NT2/D1 (cell line): ENCODE measurements at regions not wholly inside any gene's neighbourhood (a gene's known extent, or its start where the extent isn't known, plus 50 kb on each side); places are given as distances from the start of the nearest gene placed in this dataset.
A peak's percentile ranks its signal among the peaks of the same experiment; 100 is the strongest.

Source experiments
- DNase-seq: peaks from one replicate; pipeline ENCODE4 v3.0.0-alpha.2; 2011; ENCODE audit warnings: low read depth, low spot score
- H3K27me3 ChIP-seq: 2 replicates; pipeline ENCODE4 v1.6.0; 2011; ENCODE audit warnings: mild to moderate bottlenecking; ENCODE audit not compliant: insufficient read length, insufficient read depth
- H3K36me3 ChIP-seq: 2 replicates; pipeline ENCODE4 v1.6.1; 2011; ENCODE audit warnings: mild to moderate bottlenecking, low read length, mixed read lengths; ENCODE audit not compliant: insufficient read depth, insufficient read length
- H3K4me1 ChIP-seq: 2 replicates; pipeline ENCODE4 v1.5.1; 2011; ENCODE audit not compliant: insufficient read depth, insufficient read length
- H3K4me3 ChIP-seq: 2 replicates; pipeline ENCODE4 v1.5.1; 2011; ENCODE audit warnings: low read depth; ENCODE audit not compliant: insufficient read length
- H3K9ac ChIP-seq: 2 replicates; pipeline ENCODE4 v1.6.0; 2011; ENCODE audit warnings: low read depth; ENCODE audit not compliant: insufficient read length
- H3K9me3 ChIP-seq: 2 replicates; pipeline ENCODE4 v1.5.1; 2011; ENCODE audit warnings: mild to moderate bottlenecking, low read length; ENCODE audit not compliant: insufficient read depth
- SUZ12 ChIP-seq: IDR thresholded peaks from 2 replicates; pipeline ENCODE4 v1.6.1; 2011; ENCODE audit not compliant: insufficient read length, insufficient read depth; ENCODE audit errors: extremely low read depth
- YY1 ChIP-seq: IDR thresholded peaks from 2 replicates; pipeline ENCODE4 v1.6.1; 2011; ENCODE audit not compliant: insufficient read length, insufficient read depth
- ZNF274 ChIP-seq: IDR thresholded peaks from 2 replicates; pipeline ENCODE4 v1.6.1; 2011; ENCODE audit warnings: mild to moderate bottlenecking, low read depth, low read length

GRCh38 chr6:44005507-44005903 lies 121.7 kb downstream of the MRPL14 start:
- H3K4me3 ChIP-seq, result no peak overlapping the region
- DNase-seq, result no peak
- TF ChIP-seq ZNF274 (no peak), SUZ12 (no peak), YY1 (no peak)
- H3K9me3 ChIP-seq, result no peaks in the 10 kb centered on the region
- no peak overlapping the region for H3K9ac ChIP-seq
- H3K4me1 ChIP-seq, result peaks cover 24% of the 10 kb centered on the region
- H3K27me3 ChIP-seq, result peaks cover 8% of the 10 kb centered on the region
- no peaks in the 10 kb centered on the region for H3K36me3 ChIP-seq

- H3K4me1 ChIP-seq, result peaks cover 27% of the 10 kb centered on the region
- no peak overlapping the region for H3K4me3 ChIP-seq
- peaks cover 2% of the 10 kb centered on the region for H3K27me3 ChIP-seq
- DNase-seq, result no peak
- H3K36me3 ChIP-seq, result no peaks in the 10 kb centered on the region
- H3K9ac ChIP-seq, result peak overlapping the region; percentile 0
- no peaks in the 10 kb centered on the region for H3K9me3 ChIP-seq
- TF ChIP-seq YY1 (no peak), ZNF274 (no peak)
These were observed 122.4 kb downstream of the MRPL14 start for GRCh38 chr6:44004625-44005506.

DNA sequence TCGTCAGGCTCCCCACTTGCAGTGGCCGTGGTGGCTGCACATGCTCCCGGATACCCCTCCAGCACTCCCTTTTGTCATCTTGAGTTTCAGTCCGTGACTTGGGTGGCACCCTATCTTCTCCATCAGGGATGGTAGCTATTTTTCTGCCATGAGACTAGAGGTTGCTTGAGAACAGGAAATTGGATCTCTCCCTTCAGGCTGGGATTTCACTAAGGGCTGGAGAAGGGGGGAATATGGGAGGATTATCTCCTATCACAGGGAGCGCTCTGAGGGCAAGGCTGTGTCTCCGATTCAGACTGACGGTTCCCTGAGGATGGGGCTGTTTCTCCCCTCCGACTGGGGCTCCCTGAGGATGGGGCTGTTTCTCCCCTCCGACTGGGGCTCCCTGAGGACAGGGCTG lies 123.1 kb downstream of the MRPL14 start:
- TF ChIP-seq SUZ12 (no peak), ZNF274 (no peak), YY1 (no peak)
- H3K9me3 ChIP-seq, result peaks cover 2% of the 10 kb centered on the region; the same call in 1 of the 2 replicates
- no peak for DNase-seq
- H3K4me3 ChIP-seq, result no peak overlapping the region
- no peaks in the 10 kb centered on the region for H3K36me3 ChIP-seq
- peaks cover 27% of the 10 kb centered on the region for H3K4me1 ChIP-seq
- peak overlapping the region; percentile 17 for H3K9ac ChIP-seq
- H3K27me3 ChIP-seq, result no peaks in the 10 kb centered on the region

DNA sequence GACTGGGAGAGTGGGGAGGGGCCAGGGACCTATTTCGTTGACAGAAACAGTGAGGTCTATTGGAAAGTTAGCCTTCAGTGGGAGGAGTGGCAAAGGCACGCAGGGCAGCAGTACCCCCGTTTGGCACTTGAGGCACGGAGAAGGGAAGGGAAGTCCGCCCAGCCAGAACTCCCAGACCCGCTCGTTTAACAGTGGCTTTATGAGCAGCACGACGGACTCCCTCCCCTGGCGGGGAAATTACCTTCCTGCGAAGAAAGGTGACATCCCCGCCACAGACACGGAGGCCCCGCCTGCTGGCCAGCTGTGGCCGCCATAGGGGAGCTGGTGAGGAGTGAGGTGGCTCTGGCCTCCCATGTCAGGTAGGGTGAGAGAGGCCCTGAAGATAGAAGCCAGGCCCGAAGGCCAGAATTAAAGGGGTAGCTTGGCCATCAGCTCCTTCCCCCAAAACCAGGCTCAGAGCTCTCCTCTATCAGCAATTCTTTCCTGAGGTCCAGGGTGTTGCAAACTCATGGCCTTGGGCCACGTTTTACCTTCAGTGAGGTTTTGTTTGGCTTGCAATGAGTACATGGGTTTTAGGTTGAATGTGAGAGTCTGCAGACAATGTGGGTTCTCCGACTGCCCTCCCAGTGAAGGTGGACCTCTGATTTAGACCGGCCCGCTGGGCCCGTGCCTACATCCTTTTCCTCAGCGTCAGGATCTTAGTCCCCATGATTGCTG lies 123.7 kb downstream of the MRPL14 start:
- Histone ChIP-seq H3K9ac (peak overlapping the region; percentile 72), H3K4me1 (peaks cover 25% of the 10 kb centered on the region), H3K36me3 (no peaks in the 10 kb centered on the region), H3K4me3 (peak overlapping the region; percentile 39), H3K9me3 (peaks cover 5% of the 10 kb centered on the region; the same call in 1 of the 2 replicates), H3K27me3 (no peaks in the 10 kb centered on the region)
- TF ChIP-seq SUZ12 (no peak), YY1 (no peak), ZNF274 (no peak)
- DNase-seq, result no peak

DNA sequence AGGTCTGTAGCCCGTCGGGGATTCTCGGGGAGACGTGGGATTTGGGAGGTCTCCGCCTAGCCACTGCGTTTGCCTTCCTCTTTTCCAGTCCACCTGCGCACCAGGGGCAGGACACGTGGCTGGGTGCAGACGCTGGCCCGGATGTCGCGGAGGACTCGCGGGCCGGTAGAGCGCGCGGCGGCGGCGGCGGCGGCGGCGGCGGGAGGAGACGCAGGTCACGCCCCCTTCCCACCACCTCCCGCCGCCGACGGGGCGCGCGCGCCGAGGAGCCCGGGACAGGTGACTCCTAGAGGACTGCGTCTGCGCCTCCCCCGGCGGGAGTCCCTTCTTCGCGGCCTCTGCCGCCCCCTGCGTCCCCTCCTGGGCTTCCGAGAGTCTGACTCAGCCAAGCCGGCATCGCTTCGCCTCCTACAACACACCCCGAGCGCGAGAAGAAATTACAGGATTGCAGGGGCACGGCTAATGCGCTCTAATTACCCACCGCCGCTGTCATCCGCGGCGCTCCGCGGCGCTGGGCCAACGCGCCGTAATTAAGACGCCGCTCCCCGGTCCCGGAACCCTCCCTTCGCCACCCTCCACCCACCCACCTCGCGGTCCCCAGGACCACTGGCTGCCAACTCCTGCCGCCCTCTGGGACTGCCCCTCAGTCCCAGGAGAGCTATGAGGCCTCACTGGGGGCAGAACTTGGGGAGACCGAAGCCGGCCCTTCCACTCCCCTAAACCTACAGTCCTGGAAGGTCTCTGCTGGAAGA lies 124.5 kb downstream of the MRPL14 start:
- Histone ChIP-seq H3K27me3 (no peaks in the 10 kb centered on the region), H3K36me3 (no peaks in the 10 kb centered on the region), H3K4me1 (peaks cover 20% of the 10 kb centered on the region), H3K9me3 (peaks cover 5% of the 10 kb centered on the region; the same call in 1 of the 2 replicates), H3K4me3 (peak overlapping the region; percentile 39), H3K9ac (peak overlapping the region; percentile 72)
- peak; percentile 48 for DNase-seq
- TF ChIP-seq YY1 (no peak), ZNF274 (no peak), SUZ12 (no peak)

GRCh38 chr6:44002067-44002592 lies 125.1 kb downstream of the MRPL14 start:
- H3K4me1 ChIP-seq, result peaks cover 18% of the 10 kb centered on the region
- H3K9me3 ChIP-seq, result peaks cover 5% of the 10 kb centered on the region; the same call in 1 of the 2 replicates
- H3K36me3 ChIP-seq, result no peaks in the 10 kb centered on the region
- TF ChIP-seq YY1 (no peak), ZNF274 (no peak), SUZ12 (no peak)
- no peaks in the 10 kb centered on the region for H3K27me3 ChIP-seq
- peak overlapping the region; percentile 28 for H3K4me3 ChIP-seq
- DNase-seq, result peak; percentile 62
- H3K9ac ChIP-seq, result peak overlapping the region; percentile 72
